Mucosa of descending colon (tissue), 3 donors: ENCODE measurements at regions not wholly inside any gene's neighbourhood (a gene's known extent, or its start where the extent isn't known, plus 50 kb on each side); places are given as distances from the start of the nearest gene placed in this dataset.

Experiments used
- ATAC-seq: fragments of 200-7000 bp; cut with Tn5 transposase; one replicate; pipeline ENCODE4 v1.9.1; 2020; ENCODE audit warnings: mild to moderate bottlenecking, moderate library complexity
- DNase-seq, 3 donors: peaks; one replicate each; pipeline ENCODE4 v3.0.0-alpha.2; 2020
- H3K36me3 ChIP-seq: fragments of 200-600 bp; one replicate; pipeline ENCODE4 v1.8.0; 2021; ENCODE audit warnings: low read depth, mild to moderate bottlenecking
- H3K4me1 ChIP-seq: fragments of 200-600 bp; one replicate; pipeline ENCODE4 v1.8.0; 2021; ENCODE audit warnings: low read depth, mild to moderate bottlenecking
- H3K4me3 ChIP-seq: fragments of 200-600 bp; one replicate; pipeline ENCODE4 v1.8.0; 2021; ENCODE audit warnings: mild to moderate bottlenecking
- H3K9me3 ChIP-seq: fragments of 200-600 bp; one replicate; pipeline ENCODE4 v1.8.0; 2021; ENCODE audit warnings: mild to moderate bottlenecking
- intact Hi-C, 2 donors: fragments of 100-400 bp; cut with DNase I in 1 of 2; cut with micrococcal nuclease in 1 of 2; formaldehyde crosslinking; loops; one replicate each; pipeline versions ENCODE4 v1.11.0 to v1.11.1; 2022; cut with DNase I, micrococcal nuclease
- TF ChIP-seq, protein P1 (sequence below): fragments of 200-600 bp; IDR thresholded peaks from one replicate; pipeline ENCODE4 v1.8.0; 2022; ENCODE audit warnings: antibody characterized with exemption, mild to moderate bottlenecking
- donor health status: DM: no; HTN: no; CAD: no; lungs with moderate emphysema.
- donor health status: DM: no; HTN: no; CAD: no.
- donor health status: DM: no; HTN: yes; CAD: no.

DNA sequence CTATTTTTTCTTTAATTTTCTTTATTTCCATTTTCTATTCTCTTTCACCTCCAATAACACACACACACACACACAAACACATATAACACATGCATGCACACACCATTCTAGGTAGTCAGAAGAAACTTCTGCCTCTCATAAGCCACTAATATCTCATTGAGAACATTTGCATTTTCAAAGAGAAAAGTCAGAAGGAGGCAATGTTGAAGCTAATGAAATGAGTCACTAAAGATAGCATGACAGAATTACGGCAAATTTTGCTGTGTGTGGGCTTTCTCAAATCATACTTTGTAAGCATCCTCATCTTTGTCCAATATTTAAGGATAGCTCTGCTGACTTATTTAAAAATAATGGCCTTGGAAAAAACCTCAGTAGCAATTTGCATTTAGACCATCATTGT is 291.3 kb downstream of the GUCY2F start:
- no peak for ATAC-seq
- no peaks in the 10 kb centered on the region for H3K9me3 ChIP-seq
- TF ChIP-seq, protein P1, sequence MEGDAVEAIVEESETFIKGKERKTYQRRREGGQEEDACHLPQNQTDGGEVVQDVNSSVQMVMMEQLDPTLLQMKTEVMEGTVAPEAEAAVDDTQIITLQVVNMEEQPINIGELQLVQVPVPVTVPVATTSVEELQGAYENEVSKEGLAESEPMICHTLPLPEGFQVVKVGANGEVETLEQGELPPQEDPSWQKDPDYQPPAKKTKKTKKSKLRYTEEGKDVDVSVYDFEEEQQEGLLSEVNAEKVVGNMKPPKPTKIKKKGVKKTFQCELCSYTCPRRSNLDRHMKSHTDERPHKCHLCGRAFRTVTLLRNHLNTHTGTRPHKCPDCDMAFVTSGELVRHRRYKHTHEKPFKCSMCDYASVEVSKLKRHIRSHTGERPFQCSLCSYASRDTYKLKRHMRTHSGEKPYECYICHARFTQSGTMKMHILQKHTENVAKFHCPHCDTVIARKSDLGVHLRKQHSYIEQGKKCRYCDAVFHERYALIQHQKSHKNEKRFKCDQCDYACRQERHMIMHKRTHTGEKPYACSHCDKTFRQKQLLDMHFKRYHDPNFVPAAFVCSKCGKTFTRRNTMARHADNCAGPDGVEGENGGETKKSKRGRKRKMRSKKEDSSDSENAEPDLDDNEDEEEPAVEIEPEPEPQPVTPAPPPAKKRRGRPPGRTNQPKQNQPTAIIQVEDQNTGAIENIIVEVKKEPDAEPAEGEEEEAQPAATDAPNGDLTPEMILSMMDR, result no peak
- no peaks in the 10 kb centered on the region for H3K36me3 ChIP-seq
- H3K4me1 ChIP-seq, result no peaks in the 10 kb centered on the region
- H3K4me3 ChIP-seq, result no peak overlapping the region
- intact Hi-C loops, result no loop called here
- DNase-seq, result no peak

DNA sequence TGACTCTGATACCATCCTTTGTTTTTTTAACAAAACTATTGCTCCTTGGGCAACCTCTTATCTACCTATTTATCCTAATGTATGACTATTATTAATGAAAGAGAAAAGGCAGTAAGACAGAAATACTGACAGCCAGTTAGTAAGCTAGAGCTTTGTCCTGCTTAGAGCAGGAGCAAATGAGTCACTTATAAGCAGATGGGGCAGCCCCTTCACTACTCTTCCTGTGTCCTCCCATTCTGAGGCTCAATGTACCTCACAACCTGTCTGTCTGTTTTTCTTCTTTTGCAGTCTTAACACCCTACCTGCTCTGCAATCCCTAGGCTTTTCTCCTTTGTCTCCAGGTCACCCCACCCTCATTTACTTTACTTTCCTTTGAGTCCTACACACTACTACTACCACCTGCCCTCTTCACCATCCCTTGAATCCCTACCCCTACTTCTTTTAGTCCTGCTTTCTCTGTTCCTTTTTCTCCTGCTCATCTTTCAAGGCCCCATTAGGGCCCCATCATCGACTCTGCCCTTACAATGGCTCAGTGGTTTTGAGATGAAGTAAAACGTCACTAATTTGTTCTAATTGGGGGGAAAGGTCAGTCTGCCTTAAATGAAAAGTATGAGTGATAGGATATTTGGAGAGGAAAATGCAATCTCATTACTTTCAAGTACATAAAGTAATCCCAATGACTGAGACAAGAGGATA is 294.3 kb downstream of the GUCY2F start:
- no peak overlapping the region for H3K4me3 ChIP-seq
- intact Hi-C loops, result no loop called here
- ATAC-seq, result no peak

DNA sequence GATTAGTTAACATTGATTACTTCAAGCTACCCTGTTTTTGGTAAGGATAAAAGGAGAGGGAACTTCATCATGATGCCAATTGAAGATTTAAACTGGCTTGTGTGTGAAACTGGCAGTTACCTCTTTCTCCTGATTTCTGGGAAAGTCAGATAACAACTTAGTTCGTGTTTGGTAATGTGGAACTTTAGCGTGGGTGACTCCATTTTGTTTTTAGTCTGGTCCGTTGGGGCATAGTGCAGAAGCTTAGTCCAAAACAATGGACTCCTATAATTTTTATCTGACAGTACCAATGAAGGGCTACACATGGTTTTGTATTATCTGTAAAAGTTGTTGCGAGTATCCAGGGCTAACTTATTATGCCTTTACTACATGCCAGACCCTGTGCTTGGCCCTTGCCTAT is 294.9 kb downstream of the GUCY2F start:
- H3K36me3 ChIP-seq, result no peaks in the 10 kb centered on the region
- H3K4me1 ChIP-seq, result no peaks in the 10 kb centered on the region
- intact Hi-C loops, result no loop called here
- DNase-seq (no peak), ATAC-seq (no peak)
- no peaks in the 10 kb centered on the region for H3K9me3 ChIP-seq
- TF ChIP-seq, protein P1, result no peak
- no peak overlapping the region for H3K4me3 ChIP-seq

More for the DNA sequence above, 294.3 kb downstream of the GUCY2F start:
- TF ChIP-seq, protein P1, result no peak
- H3K4me1 ChIP-seq, result no peaks in the 10 kb centered on the region
- no peaks in the 10 kb centered on the region for H3K36me3 ChIP-seq
- DNase-seq, result no peak
- no peaks in the 10 kb centered on the region for H3K9me3 ChIP-seq

DNA sequence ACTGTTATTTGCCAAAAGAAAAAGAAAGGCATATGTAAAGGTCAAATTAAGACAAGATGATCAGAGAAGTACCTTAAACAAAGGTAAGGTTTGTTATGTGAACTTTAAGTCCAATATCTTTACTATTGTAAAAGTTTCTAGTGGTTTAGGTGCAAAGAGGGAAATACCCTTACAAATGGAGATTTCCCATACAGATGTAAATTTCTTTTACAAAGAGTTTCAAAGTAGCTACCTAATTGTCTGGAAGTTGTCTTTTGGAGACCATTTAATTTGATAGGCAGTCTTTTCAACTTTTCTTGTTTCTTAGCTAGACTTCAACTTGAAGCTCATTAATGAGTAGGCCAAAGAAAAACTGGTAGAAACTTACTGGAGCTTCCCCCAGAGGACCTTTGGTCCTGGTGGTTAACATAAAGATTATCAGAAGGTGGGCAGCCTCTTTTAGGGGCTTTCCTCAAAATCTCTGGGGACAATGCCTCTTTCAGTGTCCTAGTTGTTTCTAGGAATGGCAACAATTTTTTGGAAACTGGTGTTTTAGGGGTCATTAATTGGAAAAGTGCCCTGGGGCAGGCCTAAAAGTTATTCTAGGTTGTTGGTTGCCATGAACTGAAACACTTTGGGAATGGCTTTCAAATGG is 297.3 kb downstream of the GUCY2F start:
- Histone ChIP-seq H3K36me3 (no peaks in the 10 kb centered on the region), H3K9me3 (no peaks in the 10 kb centered on the region), H3K4me1 (no peaks in the 10 kb centered on the region), H3K4me3 (no peak overlapping the region)
- ATAC-seq, result no peak
- intact Hi-C loops, result no loop called here
- TF ChIP-seq, protein P1, result no peak
- no peak for DNase-seq

DNA sequence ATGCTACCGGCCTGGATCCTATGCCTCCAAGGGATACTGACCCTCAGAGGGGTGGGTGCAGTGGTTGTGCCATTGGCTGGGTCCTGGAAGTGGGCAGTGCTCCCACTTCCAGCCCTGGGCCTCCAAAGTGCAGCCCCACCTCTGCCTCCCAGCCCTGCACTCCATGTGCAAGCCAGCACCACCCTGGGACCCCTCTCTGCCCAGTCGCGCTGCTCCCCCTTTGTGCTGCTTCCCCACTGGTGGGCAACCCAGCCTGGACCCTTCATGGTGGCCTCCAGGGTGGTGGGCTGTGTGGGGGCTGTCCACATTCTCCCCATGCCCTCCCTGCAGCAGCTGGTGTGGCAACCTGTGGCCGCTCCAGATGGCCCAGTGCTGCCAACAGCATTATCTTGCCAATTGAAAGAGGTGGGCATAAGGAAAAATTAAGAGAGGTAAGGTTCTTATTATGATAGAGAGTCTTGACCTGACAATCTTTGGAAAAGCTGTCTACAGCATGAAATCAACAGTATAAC is 309.7 kb downstream of the GUCY2F start:
- Histone ChIP-seq H3K36me3 (no peaks in the 10 kb centered on the region), H3K4me1 (no peaks in the 10 kb centered on the region), H3K9me3 (no peaks in the 10 kb centered on the region), H3K4me3 (no peak overlapping the region)
- TF ChIP-seq, protein P1, result no peak
- ATAC-seq, result no peak
- intact Hi-C loops, result no loop called here
- no peak for DNase-seq
